ENCODE measurements at regions not wholly inside any gene's neighbourhood (a gene's known extent, or its start where the extent isn't known, plus 50 kb on each side); places are given as distances from the start of the nearest gene placed in this dataset.

DNA sequence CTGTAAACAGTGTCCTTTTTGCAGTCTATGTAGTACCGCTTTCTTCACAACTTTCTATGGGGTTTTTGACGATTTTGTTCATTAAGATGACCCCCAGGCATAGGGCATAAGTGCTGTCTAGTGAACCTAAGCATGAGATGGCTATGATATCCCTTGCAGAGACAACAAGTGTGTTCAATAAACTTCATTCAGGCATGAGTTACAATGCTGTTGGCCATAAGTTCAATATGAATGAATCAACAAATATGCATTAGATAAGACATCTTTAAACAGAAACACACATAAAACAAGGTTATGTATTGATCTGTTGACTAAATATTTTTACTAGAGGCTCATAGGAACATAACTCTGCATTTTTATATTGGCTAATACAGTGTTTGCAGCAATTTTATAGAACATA is 1322.0 kb downstream of the ARAP2 start:
- no peak for TF ChIP-seq CTCF (IDR thresholded peaks at IDR 0.05)
- no peak for TF ChIP-seq EP300 (IDR thresholded peaks at IDR 0.05)
- TF ChIP-seq POLR2A (IDR thresholded peaks at IDR 0.05): no peak
